ENCODE measurements at regions not wholly inside any gene's neighbourhood (a gene's known extent, or its start where the extent isn't known, plus 50 kb on each side); places are given as distances from the start of the nearest gene placed in this dataset.

- TF ChIP-seq, protein P1, sequence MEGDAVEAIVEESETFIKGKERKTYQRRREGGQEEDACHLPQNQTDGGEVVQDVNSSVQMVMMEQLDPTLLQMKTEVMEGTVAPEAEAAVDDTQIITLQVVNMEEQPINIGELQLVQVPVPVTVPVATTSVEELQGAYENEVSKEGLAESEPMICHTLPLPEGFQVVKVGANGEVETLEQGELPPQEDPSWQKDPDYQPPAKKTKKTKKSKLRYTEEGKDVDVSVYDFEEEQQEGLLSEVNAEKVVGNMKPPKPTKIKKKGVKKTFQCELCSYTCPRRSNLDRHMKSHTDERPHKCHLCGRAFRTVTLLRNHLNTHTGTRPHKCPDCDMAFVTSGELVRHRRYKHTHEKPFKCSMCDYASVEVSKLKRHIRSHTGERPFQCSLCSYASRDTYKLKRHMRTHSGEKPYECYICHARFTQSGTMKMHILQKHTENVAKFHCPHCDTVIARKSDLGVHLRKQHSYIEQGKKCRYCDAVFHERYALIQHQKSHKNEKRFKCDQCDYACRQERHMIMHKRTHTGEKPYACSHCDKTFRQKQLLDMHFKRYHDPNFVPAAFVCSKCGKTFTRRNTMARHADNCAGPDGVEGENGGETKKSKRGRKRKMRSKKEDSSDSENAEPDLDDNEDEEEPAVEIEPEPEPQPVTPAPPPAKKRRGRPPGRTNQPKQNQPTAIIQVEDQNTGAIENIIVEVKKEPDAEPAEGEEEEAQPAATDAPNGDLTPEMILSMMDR (conservative IDR thresholded peaks at IDR 0.05 in 1 of 2, IDR thresholded peaks at IDR 0.05 in 1 of 2; ENCODE audit: extremely low read depth in 1 of 2, insufficient read depth in 1 of 2, low read depth in 1 of 2, low read length in 2 of 2), result no peak
- TF ChIP-seq EZH2 (IDR thresholded peaks at IDR 0.05; ENCODE audit: borderline replicate concordance, low read length), result no peak
These were observed 105.1 kb upstream of the NCAM1 start for GRCh38 chr11:112856133-112856532.
